Gastroesophageal sphincter (tissue), 3 donors: ENCODE measurements at regions not wholly inside any gene's neighbourhood (a gene's known extent, or its start where the extent isn't known, plus 50 kb on each side); places are given as distances from the start of the nearest gene placed in this dataset.

Source experiments
- CTCF ChIP-seq, 4 experiments: fragments of 200-600 bp in 2 of 4; fragments of 450-650 bp in 2 of 4; sonication (generic) in 1 of 4; IDR thresholded peaks; one replicate each; pipeline ENCODE4 v1.5.1; 2017 to 2019; ENCODE audit warnings: antibody characterized with exemption in 4 of 4, mild to moderate bottlenecking in 2 of 4, moderate library complexity in 2 of 4
- EP300 ChIP-seq: sonication (generic); formaldehyde crosslinking; IDR thresholded peaks from one replicate; pipeline ENCODE4 v1.6.1; 2017; ENCODE audit warnings: antibody characterized with exemption, mild to moderate bottlenecking
- POLR2A ChIP-seq, 2 donors: fragments of 450-650 bp; IDR thresholded peaks; one replicate each; pipeline ENCODE4 v1.6.1; 2017; ENCODE audit warnings: antibody characterized with exemption in 2 of 2, mild to moderate bottlenecking in 2 of 2, moderate library complexity in 1 of 2

GRCh38 chr5:129345213-129345924 lies 114.7 kb upstream of the ADAMTS19 start:
- TF ChIP-seq CTCF (IDR thresholded peaks at IDR 0.05) (no peak), POLR2A (IDR thresholded peaks at IDR 0.05) (no peak), EP300 (no peak)
